ENCODE measurements at regions not wholly inside any gene's neighbourhood (a gene's known extent, or its start where the extent isn't known, plus 50 kb on each side); places are given as distances from the start of the nearest gene placed in this dataset.

- TF ChIP-seq POLR2AphosphoS5 (IDR thresholded peaks at IDR 0.05; ENCODE audit: low read depth) (no peak), GABPA (IDR thresholded peaks at IDR 0.05; ENCODE audit: low read depth) (no peak), REST (IDR thresholded peaks at IDR 0.05; ENCODE audit: insufficient replicate concordance, low read depth) (no peak), SPI1 (IDR thresholded peaks at IDR 0.05; ENCODE audit: borderline replicate concordance, low read depth) (no peak)
- TF ChIP-seq, protein P1, sequence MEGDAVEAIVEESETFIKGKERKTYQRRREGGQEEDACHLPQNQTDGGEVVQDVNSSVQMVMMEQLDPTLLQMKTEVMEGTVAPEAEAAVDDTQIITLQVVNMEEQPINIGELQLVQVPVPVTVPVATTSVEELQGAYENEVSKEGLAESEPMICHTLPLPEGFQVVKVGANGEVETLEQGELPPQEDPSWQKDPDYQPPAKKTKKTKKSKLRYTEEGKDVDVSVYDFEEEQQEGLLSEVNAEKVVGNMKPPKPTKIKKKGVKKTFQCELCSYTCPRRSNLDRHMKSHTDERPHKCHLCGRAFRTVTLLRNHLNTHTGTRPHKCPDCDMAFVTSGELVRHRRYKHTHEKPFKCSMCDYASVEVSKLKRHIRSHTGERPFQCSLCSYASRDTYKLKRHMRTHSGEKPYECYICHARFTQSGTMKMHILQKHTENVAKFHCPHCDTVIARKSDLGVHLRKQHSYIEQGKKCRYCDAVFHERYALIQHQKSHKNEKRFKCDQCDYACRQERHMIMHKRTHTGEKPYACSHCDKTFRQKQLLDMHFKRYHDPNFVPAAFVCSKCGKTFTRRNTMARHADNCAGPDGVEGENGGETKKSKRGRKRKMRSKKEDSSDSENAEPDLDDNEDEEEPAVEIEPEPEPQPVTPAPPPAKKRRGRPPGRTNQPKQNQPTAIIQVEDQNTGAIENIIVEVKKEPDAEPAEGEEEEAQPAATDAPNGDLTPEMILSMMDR (IDR thresholded peaks at IDR 0.05; ENCODE audit: insufficient read depth, low read length), result no peak
Observed at GRCh38 chr12:113586461-113586860, 114.8 kb upstream of the LHX5 start.

Measured in HL-60 (cell line).